MM.1S (cell line): ENCODE measurements at regions not wholly inside any gene's neighbourhood (a gene's known extent, or its start where the extent isn't known, plus 50 kb on each side); places are given as distances from the start of the nearest gene placed in this dataset.
A peak's percentile ranks its signal among the peaks of the same experiment; 100 is the strongest.

Source experiments
- DNase-seq: peaks from one replicate; pipeline ENCODE4 v3.0.0-alpha.2; 2015
- H2AFZ ChIP-seq: fragments of 300-600 bp; sonication (generic); 2 replicates; pipeline ENCODE4 v1.6.0; 2016; ENCODE audit warnings: antibody characterized with exemption, low read length
- H3F3A ChIP-seq: fragments of 300-600 bp; sonication (generic); 2 replicates; pipeline ENCODE4 v1.6.1; 2016; ENCODE audit warnings: mild to moderate bottlenecking, antibody characterized with exemption, low read length, moderate library complexity, mixed read lengths; ENCODE audit not compliant: insufficient read depth
- H3K27ac ChIP-seq: fragments of 300-600 bp; sonication (generic); 2 replicates; pipeline ENCODE4 v1.5.1; 2016; ENCODE audit warnings: mild to moderate bottlenecking, low read length
- H3K27me3 ChIP-seq: fragments of 300-600 bp; sonication (generic); replicated peaks from 2 replicates; pipeline ENCODE4 v1.6.0; 2016; ENCODE audit warnings: low read length; ENCODE audit not compliant: insufficient read depth
- H3K36me3 ChIP-seq: fragments of 300-600 bp; sonication (generic); replicated peaks from 2 replicates; pipeline ENCODE4 v1.6.1; 2016; ENCODE audit warnings: mild to moderate bottlenecking, low read length, mixed read lengths; ENCODE audit not compliant: insufficient read depth
- H3K4me1 ChIP-seq: fragments of 300-600 bp; sonication (generic); 2 replicates; pipeline ENCODE4 v1.6.1; 2016; ENCODE audit warnings: low read length, mixed read lengths
- H3K4me2 ChIP-seq: fragments of 300-600 bp; sonication (generic); 2 replicates; pipeline ENCODE4 v1.6.0; 2016; ENCODE audit warnings: low read depth, low read length
- H3K4me3 ChIP-seq: fragments of 300-600 bp; sonication (generic); 2 replicates; pipeline ENCODE4 v1.5.1; 2016; ENCODE audit warnings: low read length, mixed read lengths
- H3K79me2 ChIP-seq: fragments of 300-600 bp; sonication (generic); 2 replicates; pipeline ENCODE4 v1.6.1; 2016; ENCODE audit warnings: mixed run types, low read length, mixed read lengths
- H3K9ac ChIP-seq: fragments of 300-600 bp; sonication (generic); 2 replicates; pipeline ENCODE4 v1.6.1; 2016; ENCODE audit warnings: low read length, mixed read lengths
- H3K9me2 ChIP-seq: fragments of 300-600 bp; sonication (generic); replicated peaks from 2 replicates; pipeline ENCODE4 v1.6.1; 2016; ENCODE audit warnings: mild to moderate bottlenecking, low read length, mixed read lengths; ENCODE audit not compliant: insufficient read depth
- H3K9me3 ChIP-seq: fragments of 300-600 bp; sonication (generic); replicated peaks from 2 replicates; pipeline ENCODE4 v1.6.1; 2016; ENCODE audit warnings: mild to moderate bottlenecking, low read length, mixed read lengths; ENCODE audit not compliant: insufficient read depth
- H4K20me1 ChIP-seq: fragments of 300-600 bp; sonication (generic); 2 replicates; pipeline ENCODE4 v1.6.1; 2016; ENCODE audit warnings: mild to moderate bottlenecking, low read length, moderate library complexity, mixed read lengths; ENCODE audit not compliant: insufficient read depth
- EZH2 ChIP-seq: fragments of 300-600 bp; sonication (generic); optimal IDR thresholded peaks from 2 replicates; pipeline ENCODE3; 2017; ENCODE audit warnings: low read depth, mild to moderate bottlenecking, antibody characterized with exemption, low read length, mixed read lengths
- EZH2phosphoT487 ChIP-seq: fragments of 300-600 bp; sonication (generic); IDR thresholded peaks from 2 replicates; pipeline ENCODE4 v1.6.1; 2018; ENCODE audit warnings: antibody characterized with exemption, low read length
- TF ChIP-seq, protein P1 (sequence below): fragments of 300-600 bp; sonication (generic); IDR thresholded peaks from 2 replicates; pipeline ENCODE4 v1.5.1; 2016; ENCODE audit warnings: antibody characterized with exemption, low read length, mixed read lengths

- Histone ChIP-seq H3K9me3 (no peaks in the 10 kb centered on the region), H3K4me1 (peaks cover 4% of the 10 kb centered on the region; the same call in 1 of the 2 replicates), H4K20me1 (no peaks in the 10 kb centered on the region), H3K79me2 (no peaks in the 10 kb centered on the region), H3F3A (no peaks in the 10 kb centered on the region), H3K36me3 (no peaks in the 10 kb centered on the region), H3K4me2 (no peak overlapping the region), H3K27ac (no peak overlapping the region), H2AFZ (no peak overlapping the region), H3K9me2 (no peaks in the 10 kb centered on the region), H3K9ac (no peak overlapping the region), H3K4me3 (no peak overlapping the region), H3K27me3 (no peaks in the 10 kb centered on the region)
- TF ChIP-seq EZH2 (no peak), EZH2phosphoT487 (no peak)
- TF ChIP-seq, protein P1, sequence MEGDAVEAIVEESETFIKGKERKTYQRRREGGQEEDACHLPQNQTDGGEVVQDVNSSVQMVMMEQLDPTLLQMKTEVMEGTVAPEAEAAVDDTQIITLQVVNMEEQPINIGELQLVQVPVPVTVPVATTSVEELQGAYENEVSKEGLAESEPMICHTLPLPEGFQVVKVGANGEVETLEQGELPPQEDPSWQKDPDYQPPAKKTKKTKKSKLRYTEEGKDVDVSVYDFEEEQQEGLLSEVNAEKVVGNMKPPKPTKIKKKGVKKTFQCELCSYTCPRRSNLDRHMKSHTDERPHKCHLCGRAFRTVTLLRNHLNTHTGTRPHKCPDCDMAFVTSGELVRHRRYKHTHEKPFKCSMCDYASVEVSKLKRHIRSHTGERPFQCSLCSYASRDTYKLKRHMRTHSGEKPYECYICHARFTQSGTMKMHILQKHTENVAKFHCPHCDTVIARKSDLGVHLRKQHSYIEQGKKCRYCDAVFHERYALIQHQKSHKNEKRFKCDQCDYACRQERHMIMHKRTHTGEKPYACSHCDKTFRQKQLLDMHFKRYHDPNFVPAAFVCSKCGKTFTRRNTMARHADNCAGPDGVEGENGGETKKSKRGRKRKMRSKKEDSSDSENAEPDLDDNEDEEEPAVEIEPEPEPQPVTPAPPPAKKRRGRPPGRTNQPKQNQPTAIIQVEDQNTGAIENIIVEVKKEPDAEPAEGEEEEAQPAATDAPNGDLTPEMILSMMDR, result no peak
- DNase-seq, result no peak
Observed at GRCh38 chr12:28958553-28959195, 190.4 kb upstream of the FAR2 start.

DNA sequence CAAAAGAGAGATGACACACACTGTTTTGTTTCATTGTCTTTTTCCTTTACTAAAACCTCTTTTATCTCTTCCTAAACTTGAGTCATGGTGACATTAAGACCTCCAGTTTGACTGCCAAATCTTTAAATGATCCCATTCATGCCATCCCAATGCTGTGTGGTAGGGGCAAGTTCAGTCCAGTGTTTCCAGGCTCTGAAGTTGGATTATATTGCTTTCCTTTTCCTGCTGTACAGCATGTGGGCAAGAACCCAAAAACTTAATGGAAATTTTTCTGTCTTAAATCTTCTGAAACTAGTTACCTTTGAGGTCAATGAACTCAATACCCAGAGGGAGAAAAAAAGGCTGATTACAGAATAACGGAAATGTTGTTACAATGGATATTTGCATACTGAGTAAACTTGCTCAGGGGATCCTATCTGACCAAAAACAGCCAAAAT, 187.1 kb upstream of the FAR2 start:
- Histone ChIP-seq H3K4me3 (no peak overlapping the region), H2AFZ (no peak overlapping the region), H3F3A (no peaks in the 10 kb centered on the region), H3K4me1 (peaks cover 4% of the 10 kb centered on the region; the same call in 1 of the 2 replicates), H3K4me2 (no peak overlapping the region), H3K27me3 (no peaks in the 10 kb centered on the region), H3K9me3 (no peaks in the 10 kb centered on the region), H3K9me2 (no peaks in the 10 kb centered on the region), H3K9ac (no peak overlapping the region), H3K79me2 (no peaks in the 10 kb centered on the region), H3K27ac (no peak overlapping the region), H3K36me3 (no peaks in the 10 kb centered on the region), H4K20me1 (no peaks in the 10 kb centered on the region)
- TF ChIP-seq EZH2 (no peak), EZH2phosphoT487 (no peak)
- TF ChIP-seq, protein P1, result no peak
- peak; percentile 31 for DNase-seq

GRCh38 chr12:28963554-28963953, 185.5 kb upstream of the FAR2 start:
- no peak overlapping the region for H3K4me3 ChIP-seq
- H3K4me2 ChIP-seq, result no peak overlapping the region
- TF ChIP-seq, protein P1, result peak; percentile 47
- TF ChIP-seq EZH2phosphoT487, result no peak
- peak; percentile 36 for DNase-seq
- no peaks in the 10 kb centered on the region for H3K27me3 ChIP-seq
- no peaks in the 10 kb centered on the region for H3K9me3 ChIP-seq
- H4K20me1 ChIP-seq, result no peaks in the 10 kb centered on the region
- H3K36me3 ChIP-seq, result no peaks in the 10 kb centered on the region
- H3K4me1 ChIP-seq, result peaks cover 4% of the 10 kb centered on the region; the same call in 1 of the 2 replicates
- H3K9ac ChIP-seq, result no peak overlapping the region
- H3K79me2 ChIP-seq, result no peaks in the 10 kb centered on the region
- H3K27ac ChIP-seq, result no peak overlapping the region
- H3K9me2 ChIP-seq, result no peaks in the 10 kb centered on the region
- H2AFZ ChIP-seq, result no peak overlapping the region
- no peaks in the 10 kb centered on the region for H3F3A ChIP-seq
